Naive thymus-derived CD4-positive, alpha-beta T cell (primary cell): ENCODE measurements at regions not wholly inside any gene's neighbourhood (a gene's known extent, or its start where the extent isn't known, plus 50 kb on each side); places are given as distances from the start of the nearest gene placed in this dataset.
A peak's percentile ranks its signal among the peaks of the same experiment; 100 is the strongest.
"Not testable (repeated sequence)": the region's sequence is repeated elsewhere in the genome, so short reads cannot be mapped to it uniquely, and the experiment has no call there.

Experiments
- ATAC-seq: fragments of 150-1000 bp; cut with Tn5 transposase; 2 replicates; pipeline ENCODE4 v1.10.0; 2021; ENCODE audit warnings: mild to moderate bottlenecking, moderate library complexity
- CTCF ChIA-PET: fragments of 350-600 bp; sonication (Branson Sonifier 250); formaldehyde crosslinking; loops from one replicate; lab custom pipeline; 2021; ENCODE audit warnings: antibody characterized with exemption; lab: Charles Lee
- POLR2A ChIA-PET: fragments of 350-600 bp; sonication (Branson Sonifier 250); formaldehyde crosslinking; loops from one replicate; lab custom pipeline; 2021; ENCODE audit warnings: antibody characterized with exemption, inconsistent platforms; lab: Charles Lee
- DNase-seq, 9 donors: peaks; one replicate each; pipeline versions ENCODE4 v3.0.0 to v3.0.0-alpha.2; 2020 to 2022; ENCODE audit warnings: mixed read lengths in 1 of 9
- H3K27ac ChIP-seq: one replicate; pipeline ENCODE4 v1.7.0; 2013; ENCODE audit warnings: mild to moderate bottlenecking, low read depth, low read length, moderate library complexity
- H3K27me3 ChIP-seq, 2 donors: one replicate each; pipeline ENCODE4 v1.7.0; 2013; ENCODE audit warnings: low read length in 2 of 2, mild to moderate bottlenecking in 2 of 2, moderate library complexity in 2 of 2; ENCODE audit not compliant: control insufficient read depth in 2 of 2, insufficient read depth in 2 of 2
- H3K36me3 ChIP-seq, 3 experiments: 1 replicate in 2 of 3; 2 replicates in 1 of 3; pipeline ENCODE4 v1.7.0; 2013; ENCODE audit warnings: low read length in 3 of 3, mild to moderate bottlenecking in 3 of 3, moderate library complexity in 1 of 3; ENCODE audit not compliant: insufficient read depth in 3 of 3, control insufficient read depth in 2 of 3
- H3K4me1 ChIP-seq, 2 donors: one replicate each; pipeline ENCODE4 v1.7.0; 2013; ENCODE audit warnings: low read length in 2 of 2, mild to moderate bottlenecking in 2 of 2, moderate library complexity in 1 of 2; ENCODE audit not compliant: control insufficient read depth in 2 of 2, insufficient read depth in 2 of 2
- H3K4me3 ChIP-seq: 2 replicates; pipeline ENCODE4 v1.7.0; 2013; ENCODE audit warnings: mild to moderate bottlenecking, low read length
- H3K9me3 ChIP-seq, 3 experiments: 1 replicate in 2 of 3; 2 replicates in 1 of 3; pipeline ENCODE4 v1.7.0; 2013; ENCODE audit warnings: low read length in 3 of 3; ENCODE audit not compliant: control insufficient read depth in 2 of 3
- H3K27ac Mint-ChIP-seq, 9 donors: one replicate each; pipeline ENCODE4 v1.8.0; 2020 to 2022; ENCODE audit warnings: mixed read lengths in 9 of 9, mild to moderate bottlenecking in 8 of 9, moderate library complexity in 5 of 9, inconsistent platforms in 2 of 9
- H3K27me3 Mint-ChIP-seq, 5 donors: one replicate each; pipeline ENCODE4 v1.8.0; 2021 to 2022; ENCODE audit warnings: mixed read lengths in 5 of 5, mild to moderate bottlenecking in 1 of 5
- H3K36me3 Mint-ChIP-seq, 5 donors: one replicate each; pipeline ENCODE4 v1.8.0; 2020 to 2022; ENCODE audit warnings: mixed read lengths in 5 of 5, mild to moderate bottlenecking in 3 of 5, inconsistent platforms in 1 of 5
- H3K4me1 Mint-ChIP-seq, 7 donors: one replicate each; pipeline ENCODE4 v1.8.0; 2020 to 2022; ENCODE audit warnings: mixed read lengths in 7 of 7, mild to moderate bottlenecking in 3 of 7, inconsistent platforms in 1 of 7
- H3K4me3 Mint-ChIP-seq, 10 donors: one replicate each; pipeline ENCODE4 v1.8.0; 2020 to 2022; ENCODE audit warnings: mild to moderate bottlenecking in 10 of 10, mixed read lengths in 10 of 10, moderate library complexity in 6 of 10, inconsistent platforms in 2 of 10
- H3K9me3 Mint-ChIP-seq, 11 donors: one replicate each; pipeline ENCODE4 v1.8.0; 2020 to 2022; ENCODE audit warnings: mixed read lengths in 11 of 11, mild to moderate bottlenecking in 4 of 11, inconsistent platforms in 1 of 11, moderate library complexity in 1 of 11
- intact Hi-C, 2 donors: fragments of 100-400 bp; cut with micrococcal nuclease; formaldehyde crosslinking; loops; one replicate each; pipeline ENCODE4 v1.15.1; 2023

DNA sequence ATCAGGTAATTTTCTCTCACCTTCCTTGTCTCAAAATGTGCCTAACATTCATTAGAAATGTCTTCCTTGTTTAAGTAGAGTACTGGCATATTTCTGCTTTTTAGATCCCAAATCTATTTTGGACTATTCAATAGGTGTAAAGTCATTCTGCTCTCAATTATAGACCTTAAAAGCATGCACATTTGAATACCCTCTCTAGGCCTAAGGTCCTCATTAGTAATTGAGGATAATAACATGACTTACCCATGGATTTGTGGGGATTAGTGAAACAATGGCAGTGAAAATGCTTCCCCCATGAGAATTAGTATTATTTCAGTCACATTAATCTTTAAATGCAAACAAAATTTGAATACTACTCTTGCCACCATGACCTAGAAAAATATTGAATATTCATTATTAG lies 1073.0 kb upstream of the CELF2 start:
- Histone ChIP-seq H3K27ac (no peak overlapping the region), H3K4me1 (no peaks in the 10 kb centered on the region), H3K4me3 (no peak overlapping the region), H3K9me3 (no peaks in the 10 kb centered on the region), H3K36me3 (no peaks in the 10 kb centered on the region), H3K27me3 (no peaks in the 10 kb centered on the region)
- no peaks in the 10 kb centered on the region for H3K36me3 Mint-ChIP-seq
- DNase-seq (no peak), ATAC-seq (no peak)
- no peak overlapping the region for H3K27ac Mint-ChIP-seq
- no peaks in the 10 kb centered on the region for H3K4me1 Mint-ChIP-seq
- peaks cover 0 to 28% (median 10%) of the 10 kb centered on the region in 5 donors for H3K27me3 Mint-ChIP-seq
- H3K9me3 Mint-ChIP-seq = peaks cover 0 to 2% (median 0%) of the 10 kb centered on the region in 11 donors
- intact Hi-C loops = no loop called here
- ChIA-PET POLR2A (no interaction called here), CTCF (no interaction called here)
- no peak overlapping the region for H3K4me3 Mint-ChIP-seq

DNA sequence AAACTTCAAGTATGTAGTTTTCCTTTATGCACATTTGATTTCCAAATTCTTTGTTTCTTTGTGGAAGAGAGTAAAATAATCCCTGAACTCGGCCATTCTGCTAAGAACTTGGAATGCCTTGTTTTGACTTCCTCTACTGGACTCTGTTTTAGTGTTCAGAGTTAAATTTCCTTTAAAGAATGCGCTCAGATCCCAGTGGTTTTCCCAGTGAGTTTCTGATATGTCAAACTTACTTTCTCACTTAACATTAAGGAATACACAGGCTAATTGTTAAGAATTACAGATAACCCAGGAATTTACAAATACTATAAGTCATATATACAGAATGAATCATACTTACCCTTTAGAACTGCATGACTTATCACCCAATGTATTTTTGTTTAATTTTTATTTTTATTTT lies 1067.6 kb upstream of the CELF2 start:
- H3K36me3 ChIP-seq = no peaks in the 10 kb centered on the region
- Mint-ChIP-seq H3K9me3 (peaks cover 0 to 2% (median 0%) of the 10 kb centered on the region in 11 donors), H3K4me1 (peaks cover 0 to 3% (median 0%) of the 10 kb centered on the region in 7 donors), H3K4me3 (no peak overlapping the region), H3K27ac (no peak overlapping the region), H3K36me3 (no peaks in the 10 kb centered on the region), H3K27me3 (peaks cover 0 to 20% (median 13%) of the 10 kb centered on the region in 5 donors)
- H3K27me3 ChIP-seq = no peaks in the 10 kb centered on the region
- DNase-seq (no peak), ATAC-seq (no peak)
- intact Hi-C loops = no loop called here
- no peaks in the 10 kb centered on the region for H3K4me1 ChIP-seq
- no peaks in the 10 kb centered on the region for H3K9me3 ChIP-seq
- H3K4me3 ChIP-seq = no peak overlapping the region
- no peak overlapping the region for H3K27ac ChIP-seq
- ChIA-PET POLR2A (no interaction called here), CTCF (no interaction called here)

DNA sequence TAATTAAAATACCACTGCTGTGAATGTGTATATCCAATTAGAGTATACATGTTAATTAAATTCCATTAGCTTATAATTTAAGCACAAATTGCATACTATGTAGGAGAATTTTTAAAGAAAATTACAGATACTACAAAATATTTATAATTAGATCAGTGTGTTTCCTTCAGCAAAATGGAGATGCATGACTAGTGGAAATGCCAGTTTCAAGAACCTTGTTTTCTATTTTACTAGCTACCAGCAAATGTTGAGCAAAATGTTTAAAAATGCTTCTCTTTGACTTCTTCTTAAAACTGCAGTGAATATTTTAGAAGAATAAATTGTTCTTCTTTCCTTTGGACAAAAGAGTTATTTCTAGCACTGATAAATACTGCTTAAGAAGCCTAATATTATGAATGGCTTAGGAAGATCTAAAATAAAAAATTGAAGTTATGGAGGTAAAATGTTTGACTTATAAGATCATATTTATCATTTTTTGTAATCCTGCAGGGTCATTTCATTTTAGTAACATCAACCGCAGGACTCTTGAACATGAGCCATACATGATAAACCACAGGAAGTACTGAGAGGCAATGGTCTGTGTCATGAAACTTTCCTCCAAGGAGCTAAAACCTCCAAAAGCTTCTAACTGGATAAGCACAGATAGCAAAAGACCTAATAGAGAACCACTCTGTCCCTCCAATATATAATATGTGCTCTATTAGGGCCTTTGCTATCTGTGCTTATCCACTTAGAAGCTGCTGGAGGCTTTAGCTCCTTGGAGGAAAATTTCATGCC lies 1066.0 kb upstream of the CELF2 start:
- H3K4me3 Mint-ChIP-seq = no peak overlapping the region
- Histone ChIP-seq H3K9me3 (no peaks in the 10 kb centered on the region), H3K36me3 (no peaks in the 10 kb centered on the region), H3K4me3 (no peak overlapping the region), H3K27me3 (no peaks in the 10 kb centered on the region), H3K27ac (no peak overlapping the region), H3K4me1 (no peaks in the 10 kb centered on the region)
- peaks cover 0 to 26% (median 16%) of the 10 kb centered on the region in 5 donors for H3K27me3 Mint-ChIP-seq
- no peak overlapping the region for H3K27ac Mint-ChIP-seq
- ChIA-PET CTCF (no interaction called here), POLR2A (no interaction called here)
- DNase-seq = no peak
- ATAC-seq = no peak
- H3K36me3 Mint-ChIP-seq = no peaks in the 10 kb centered on the region
- peaks cover 0 to 2% (median 0%) of the 10 kb centered on the region in 11 donors for H3K9me3 Mint-ChIP-seq
- peaks cover 0 to 3% (median 0%) of the 10 kb centered on the region in 7 donors for H3K4me1 Mint-ChIP-seq
- intact Hi-C loops = no loop called here

DNA sequence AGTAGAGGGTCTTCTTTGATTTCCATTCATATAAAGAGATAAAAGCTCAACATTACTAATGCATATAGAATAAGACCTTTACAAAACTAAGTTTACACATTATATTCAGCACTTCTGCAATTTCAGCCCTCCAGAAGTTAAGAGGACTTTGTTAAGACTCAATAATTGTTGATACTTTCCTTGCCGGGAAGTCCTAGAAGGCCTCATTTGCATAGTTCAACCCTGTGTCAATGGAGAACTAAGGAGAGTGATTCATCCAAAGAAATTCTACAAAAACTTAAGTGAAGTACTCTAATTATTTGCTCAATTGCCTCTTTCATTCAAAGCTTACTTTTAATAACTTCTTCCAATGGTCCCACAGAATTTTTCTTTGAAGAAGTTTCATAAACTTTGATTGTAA lies 1060.3 kb upstream of the CELF2 start:
- Mint-ChIP-seq H3K4me3 (no peak overlapping the region), H3K36me3 (peaks cover 0 to 4% (median 0%) of the 10 kb centered on the region in 5 donors), H3K4me1 (peaks cover 0 to 1% (median 0%) of the 10 kb centered on the region in 7 donors), H3K9me3 (peaks cover 0 to 6% (median 4%) of the 10 kb centered on the region in 11 donors), H3K27me3 (peaks cover 0 to 18% (median 10%) of the 10 kb centered on the region in 5 donors), H3K27ac (no peak overlapping the region)
- POLR2A ChIA-PET = no interaction called here
- no peaks in the 10 kb centered on the region for H3K9me3 ChIP-seq
- H3K36me3 ChIP-seq = no peaks in the 10 kb centered on the region
- CTCF ChIA-PET = no interaction called here
- no peak for DNase-seq
- no peaks in the 10 kb centered on the region for H3K27me3 ChIP-seq
- intact Hi-C loops = no loop called here
- no peak overlapping the region for H3K4me3 ChIP-seq
- H3K4me1 ChIP-seq = no peaks in the 10 kb centered on the region
- no peak overlapping the region for H3K27ac ChIP-seq
- ATAC-seq = peak; percentile 63

DNA sequence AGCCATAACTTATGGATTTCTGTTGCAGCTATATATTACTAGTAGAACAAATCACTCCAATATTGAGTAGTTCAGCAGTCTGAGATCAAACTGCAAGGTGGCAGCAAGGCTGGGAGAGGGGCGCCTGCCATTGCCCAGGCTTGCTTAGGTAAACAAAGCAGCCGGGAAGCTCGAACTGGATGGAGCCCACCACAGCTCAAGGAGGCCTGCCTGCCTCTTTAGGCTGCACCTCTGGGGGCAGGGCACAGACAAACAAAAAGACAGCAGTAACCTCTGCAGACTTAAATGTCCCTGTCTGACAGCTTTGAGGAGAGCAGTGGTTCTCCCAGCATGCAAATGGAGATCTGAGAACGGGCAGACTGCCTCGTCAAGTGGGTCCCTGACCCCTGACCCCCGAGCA lies 1059.8 kb upstream of the CELF2 start:
- ATAC-seq, intact Hi-C loops, H3K36me3 ChIP-seq, H3K4me3 Mint-ChIP-seq, H3K4me3 ChIP-seq, H3K4me1 ChIP-seq, POLR2A ChIA-PET, H3K27me3 ChIP-seq, H3K9me3 Mint-ChIP-seq, H3K9me3 ChIP-seq, DNase-seq, H3K27ac ChIP-seq, H3K4me1 Mint-ChIP-seq, H3K27ac Mint-ChIP-seq, CTCF ChIA-PET, H3K36me3 Mint-ChIP-seq: not testable (repeated sequence)
- peaks cover 0 to 18% (median 10%) of the 10 kb centered on the region in 5 donors for H3K27me3 Mint-ChIP-seq

DNA sequence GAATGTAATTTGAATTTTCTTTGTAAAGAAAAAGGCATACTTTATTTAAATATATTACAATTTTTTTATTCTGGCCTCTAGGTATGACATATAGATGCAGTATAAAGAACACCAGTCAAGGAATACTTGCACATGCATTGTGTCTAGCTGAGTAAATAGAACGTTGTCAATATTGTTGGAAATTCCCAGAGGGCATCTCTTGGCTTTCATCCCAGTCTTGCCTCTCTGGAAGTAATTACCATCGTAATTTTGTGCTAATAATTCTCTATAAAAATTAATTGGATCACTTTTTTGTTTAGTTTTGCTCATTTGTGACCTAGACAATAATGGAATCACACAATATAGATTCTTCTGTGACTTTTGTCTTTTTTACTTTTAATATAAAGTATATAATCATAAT lies 1052.3 kb upstream of the CELF2 start:
- no peaks in the 10 kb centered on the region for H3K4me1 ChIP-seq
- POLR2A ChIA-PET = no interaction called here
- intact Hi-C loops = no loop called here
- Mint-ChIP-seq H3K9me3 (peaks cover 0 to 4% (median 0%) of the 10 kb centered on the region in 11 donors), H3K27ac (no peak overlapping the region), H3K36me3 (no peaks in the 10 kb centered on the region), H3K4me1 (no peaks in the 10 kb centered on the region), H3K4me3 (no peak overlapping the region), H3K27me3 (peaks cover 0 to 4% (median 0%) of the 10 kb centered on the region in 5 donors)
- H3K36me3 ChIP-seq = no peaks in the 10 kb centered on the region
- H3K4me3 ChIP-seq = no peak overlapping the region
- H3K27me3 ChIP-seq = no peaks in the 10 kb centered on the region
- H3K27ac ChIP-seq = no peak overlapping the region
- H3K9me3 ChIP-seq = no peaks in the 10 kb centered on the region
- CTCF ChIA-PET = no interaction called here
- no peak for DNase-seq
- ATAC-seq = no peak

DNA sequence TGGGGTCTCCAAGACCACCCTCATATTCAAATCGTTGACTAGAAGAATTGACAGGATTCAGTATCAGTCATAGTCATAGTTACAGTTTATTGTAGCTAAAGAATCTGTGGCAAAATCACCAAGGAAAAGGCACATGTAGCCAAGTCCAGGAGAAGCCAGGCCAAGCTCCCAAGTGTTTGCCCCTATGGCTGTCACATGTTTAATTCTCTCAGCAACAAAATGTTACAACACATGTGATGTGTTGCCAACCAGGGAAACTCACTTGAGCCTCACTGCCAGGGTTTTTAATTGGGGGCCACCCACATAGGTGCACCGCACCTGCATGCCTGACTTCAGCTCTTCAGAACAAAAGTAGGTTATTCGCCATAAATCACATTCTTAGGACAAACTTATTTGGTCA lies 1030.9 kb upstream of the CELF2 start:
- ATAC-seq (no peak), DNase-seq (no peak)
- Mint-ChIP-seq H3K36me3 (no peaks in the 10 kb centered on the region), H3K9me3 (peaks cover 0 to 15% (median 7%) of the 10 kb centered on the region in 11 donors), H3K4me3 (no peak overlapping the region), H3K4me1 (no peaks in the 10 kb centered on the region), H3K27ac (no peak overlapping the region), H3K27me3 (peaks cover 0 to 10% (median 3%) of the 10 kb centered on the region in 5 donors)
- H3K27ac ChIP-seq = no peak overlapping the region
- CTCF ChIA-PET = no interaction called here
- H3K4me3 ChIP-seq = no peak overlapping the region
- no peaks in the 10 kb centered on the region for H3K9me3 ChIP-seq
- intact Hi-C loops = no loop called here
- no peaks in the 10 kb centered on the region for H3K27me3 ChIP-seq
- H3K4me1 ChIP-seq = no peaks in the 10 kb centered on the region
- POLR2A ChIA-PET = no interaction called here
- no peaks in the 10 kb centered on the region for H3K36me3 ChIP-seq
